Neural cell (in vitro differentiated cells): ENCODE measurements at regions not wholly inside any gene's neighbourhood (a gene's known extent, or its start where the extent isn't known, plus 50 kb on each side); places are given as distances from the start of the nearest gene placed in this dataset.

Experiments used
- CTCF ChIP-seq: fragments of 450-650 bp; IDR thresholded peaks from 2 replicates; pipeline ENCODE4 v1.5.1; 2014; ENCODE audit warnings: antibody characterized with exemption, mild to moderate bottlenecking, moderate library complexity; ENCODE audit not compliant: poor library complexity, severe bottlenecking
- EP300 ChIP-seq: fragments of 450-650 bp; conservative IDR thresholded peaks from 2 replicates; pipeline ENCODE4 v1.6.1; 2014; ENCODE audit warnings: antibody characterized with exemption, mild to moderate bottlenecking, moderate library complexity; ENCODE audit not compliant: poor library complexity, severe bottlenecking
- EZH2 ChIP-seq: fragments of 200-600, 300-800 bp; shearing (Covaris generic), sonication (generic); IDR thresholded peaks from 2 replicates; pipeline ENCODE4 v1.6.1; 2014; ENCODE audit warnings: antibody characterized with exemption, low read length, borderline replicate concordance, mild to moderate bottlenecking; ENCODE audit not compliant: insufficient read depth, poor library complexity, severe bottlenecking

GRCh38 chr4:19693936-19694570 lies 557.7 kb upstream of the SLIT2 start:
- no peak for TF ChIP-seq CTCF
- no peak for TF ChIP-seq EZH2
- TF ChIP-seq EP300 = no peak
